22Rv1 (cell line): ENCODE measurements at regions not wholly inside any gene's neighbourhood (a gene's known extent, or its start where the extent isn't known, plus 50 kb on each side); places are given as distances from the start of the nearest gene placed in this dataset.

Experiments used
- H3K27ac ChIP-seq: fragments of 450-650 bp; 2 replicates; pipeline ENCODE4 v1.5.1; 2017
- ZFX ChIP-seq: fragments of 450-650 bp; IDR thresholded peaks from 2 replicates; pipeline ENCODE4 v1.6.1; 2017; ENCODE audit warnings: antibody characterized with exemption, borderline replicate concordance
- TF ChIP-seq, protein P1 (sequence below): fragments of 450-650 bp; IDR thresholded peaks from 2 replicates; pipeline ENCODE4 v1.5.1; 2017; ENCODE audit warnings: mild to moderate bottlenecking

GRCh38 chr1:175887981-175888428, 144.6 kb upstream of the TNR start:
- no peak overlapping the region for H3K27ac ChIP-seq
- TF ChIP-seq, protein P1, sequence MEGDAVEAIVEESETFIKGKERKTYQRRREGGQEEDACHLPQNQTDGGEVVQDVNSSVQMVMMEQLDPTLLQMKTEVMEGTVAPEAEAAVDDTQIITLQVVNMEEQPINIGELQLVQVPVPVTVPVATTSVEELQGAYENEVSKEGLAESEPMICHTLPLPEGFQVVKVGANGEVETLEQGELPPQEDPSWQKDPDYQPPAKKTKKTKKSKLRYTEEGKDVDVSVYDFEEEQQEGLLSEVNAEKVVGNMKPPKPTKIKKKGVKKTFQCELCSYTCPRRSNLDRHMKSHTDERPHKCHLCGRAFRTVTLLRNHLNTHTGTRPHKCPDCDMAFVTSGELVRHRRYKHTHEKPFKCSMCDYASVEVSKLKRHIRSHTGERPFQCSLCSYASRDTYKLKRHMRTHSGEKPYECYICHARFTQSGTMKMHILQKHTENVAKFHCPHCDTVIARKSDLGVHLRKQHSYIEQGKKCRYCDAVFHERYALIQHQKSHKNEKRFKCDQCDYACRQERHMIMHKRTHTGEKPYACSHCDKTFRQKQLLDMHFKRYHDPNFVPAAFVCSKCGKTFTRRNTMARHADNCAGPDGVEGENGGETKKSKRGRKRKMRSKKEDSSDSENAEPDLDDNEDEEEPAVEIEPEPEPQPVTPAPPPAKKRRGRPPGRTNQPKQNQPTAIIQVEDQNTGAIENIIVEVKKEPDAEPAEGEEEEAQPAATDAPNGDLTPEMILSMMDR: peak; percentile 97
- TF ChIP-seq ZFX: no peak

DNA sequence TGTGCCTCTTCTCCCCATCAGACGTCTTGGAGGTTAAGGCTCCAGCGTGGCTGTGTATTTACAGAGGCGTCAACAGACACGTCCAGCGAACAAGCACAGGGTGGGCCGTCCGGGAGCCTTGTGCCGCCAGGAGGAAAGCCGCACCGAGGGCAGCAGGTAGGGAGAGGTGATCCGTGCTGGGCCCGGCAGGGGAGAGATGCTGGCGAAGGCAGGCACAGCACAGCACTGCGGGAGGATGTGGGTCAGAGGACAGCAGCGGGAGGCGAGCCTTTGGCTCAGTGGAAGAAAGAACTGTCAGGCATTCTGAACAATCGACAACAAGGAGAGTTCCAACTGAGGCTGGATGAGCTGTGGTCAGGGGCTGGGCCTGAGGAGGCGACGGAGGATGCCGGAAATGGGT, 144.1 kb upstream of the TNR start:
- H3K27ac ChIP-seq: no peak overlapping the region
- no peak for TF ChIP-seq ZFX
- TF ChIP-seq, protein P1: no peak

GRCh38 chr1:175885326-175885725, 141.9 kb upstream of the TNR start:
- TF ChIP-seq ZFX: no peak
- no peak overlapping the region for H3K27ac ChIP-seq

DNA sequence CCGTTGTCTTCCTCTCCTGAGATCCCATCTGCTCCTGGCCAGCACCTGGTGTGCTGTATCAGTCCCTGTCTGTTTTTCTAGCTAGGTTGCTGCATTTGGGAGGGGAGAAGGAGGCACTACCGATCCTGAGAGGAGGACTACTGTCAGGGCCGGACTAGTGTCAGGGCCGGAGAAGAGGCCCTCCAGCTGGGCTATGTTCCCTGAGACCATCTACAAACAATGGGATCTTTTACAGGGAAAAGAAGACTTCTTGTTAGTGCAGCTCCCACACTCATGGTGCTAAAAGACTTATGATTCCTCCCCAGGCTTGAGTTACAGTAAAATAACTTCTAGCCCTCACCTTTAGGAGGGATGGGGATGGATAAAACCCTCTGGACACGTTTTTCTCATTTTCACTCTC, 141.0 kb upstream of the TNR start:
- TF ChIP-seq, protein P1: no peak
- TF ChIP-seq ZFX: no peak
- H3K27ac ChIP-seq: no peak overlapping the region

DNA sequence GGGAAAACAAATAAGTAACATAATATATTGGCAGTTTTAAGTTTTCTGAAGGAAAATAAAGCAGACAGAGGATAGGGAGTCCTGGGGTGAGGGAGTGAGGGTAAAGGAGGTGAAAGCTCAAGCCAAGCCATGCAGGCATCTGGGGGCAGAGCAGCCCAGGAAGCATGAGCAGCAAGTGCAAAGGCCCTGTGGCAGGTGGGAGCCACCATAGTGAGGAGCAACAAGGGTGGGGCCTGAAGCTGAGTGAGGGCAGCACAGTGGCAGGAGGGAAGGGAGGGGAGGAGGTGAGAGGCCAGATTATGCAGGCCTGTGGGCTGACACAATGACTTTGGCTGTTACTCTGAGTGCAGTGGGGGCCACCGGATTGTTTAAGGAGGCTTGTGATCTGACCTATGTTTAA, 138.8 kb upstream of the TNR start:
- no peak for TF ChIP-seq ZFX
- TF ChIP-seq, protein P1: no peak
- no peak overlapping the region for H3K27ac ChIP-seq

- no peak overlapping the region for H3K27ac ChIP-seq
- TF ChIP-seq, protein P1: no peak
- TF ChIP-seq ZFX: no peak
Observed at GRCh38 chr1:175881246-175881976, 138.0 kb upstream of the TNR start.

GRCh38 chr1:175878775-175879174, 135.4 kb upstream of the TNR start:
- no peak for TF ChIP-seq ZFX
- TF ChIP-seq, protein P1: no peak
- H3K27ac ChIP-seq: no peak overlapping the region
